Prostate gland (tissue), 2 donors: ENCODE measurements at regions not wholly inside any gene's neighbourhood (a gene's known extent, or its start where the extent isn't known, plus 50 kb on each side); places are given as distances from the start of the nearest gene placed in this dataset.

ENCODE experiments used
- POLR2A ChIP-seq: fragments of 450-650 bp; IDR thresholded peaks from one replicate; pipeline ENCODE4 v1.6.1; 2016; ENCODE audit warnings: antibody characterized with exemption, mild to moderate bottlenecking
- POLR2AphosphoS5 ChIP-seq: sonication (generic); formaldehyde crosslinking; IDR thresholded peaks from one replicate; pipeline ENCODE4 v1.6.1; 2017; ENCODE audit warnings: antibody characterized with exemption
- TF ChIP-seq, protein P1 (sequence below), 4 experiments: fragments of 200-600 bp in 2 of 4; fragments of 450-650 bp in 2 of 4; sonication (generic) in 2 of 4; IDR thresholded peaks; 1 replicate in 3 of 4; 2 replicates in 1 of 4; pipeline ENCODE4 v1.5.1; 2016 to 2019; ENCODE audit warnings: antibody characterized with exemption in 4 of 4, mild to moderate bottlenecking in 2 of 4, moderate library complexity in 2 of 4

DNA sequence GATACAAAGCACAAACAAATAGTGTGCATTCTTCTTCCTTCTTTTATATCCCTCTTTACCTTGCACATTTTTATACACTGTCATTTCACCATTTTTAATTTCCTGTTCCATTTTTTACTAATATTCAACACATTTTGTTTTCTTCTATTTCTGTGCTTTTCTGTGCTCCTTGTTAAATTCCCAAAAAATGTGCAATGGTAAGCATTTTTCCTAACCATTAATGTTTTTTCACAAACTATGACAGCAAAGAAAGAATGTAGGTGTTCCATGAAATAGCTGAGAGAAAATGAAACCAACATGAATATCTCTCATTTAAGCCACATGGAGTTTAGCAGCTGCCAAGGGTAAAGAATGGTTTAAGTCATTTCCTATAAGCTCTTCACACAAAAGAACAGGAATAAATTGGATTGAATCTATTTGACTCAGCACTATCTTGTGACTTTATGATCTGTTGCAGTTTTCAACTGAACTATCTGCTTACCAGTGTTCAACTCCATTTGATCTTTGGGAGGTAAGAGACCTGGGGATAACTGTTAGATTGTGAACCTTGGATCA is 145.7 kb upstream of the CDH19 start:
- TF ChIP-seq, protein P1, sequence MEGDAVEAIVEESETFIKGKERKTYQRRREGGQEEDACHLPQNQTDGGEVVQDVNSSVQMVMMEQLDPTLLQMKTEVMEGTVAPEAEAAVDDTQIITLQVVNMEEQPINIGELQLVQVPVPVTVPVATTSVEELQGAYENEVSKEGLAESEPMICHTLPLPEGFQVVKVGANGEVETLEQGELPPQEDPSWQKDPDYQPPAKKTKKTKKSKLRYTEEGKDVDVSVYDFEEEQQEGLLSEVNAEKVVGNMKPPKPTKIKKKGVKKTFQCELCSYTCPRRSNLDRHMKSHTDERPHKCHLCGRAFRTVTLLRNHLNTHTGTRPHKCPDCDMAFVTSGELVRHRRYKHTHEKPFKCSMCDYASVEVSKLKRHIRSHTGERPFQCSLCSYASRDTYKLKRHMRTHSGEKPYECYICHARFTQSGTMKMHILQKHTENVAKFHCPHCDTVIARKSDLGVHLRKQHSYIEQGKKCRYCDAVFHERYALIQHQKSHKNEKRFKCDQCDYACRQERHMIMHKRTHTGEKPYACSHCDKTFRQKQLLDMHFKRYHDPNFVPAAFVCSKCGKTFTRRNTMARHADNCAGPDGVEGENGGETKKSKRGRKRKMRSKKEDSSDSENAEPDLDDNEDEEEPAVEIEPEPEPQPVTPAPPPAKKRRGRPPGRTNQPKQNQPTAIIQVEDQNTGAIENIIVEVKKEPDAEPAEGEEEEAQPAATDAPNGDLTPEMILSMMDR (IDR thresholded peaks at IDR 0.05): no peak
- no peak for TF ChIP-seq POLR2A
- no peak for TF ChIP-seq POLR2AphosphoS5
